HG02852 (cell line): ENCODE measurements at regions not wholly inside any gene's neighbourhood (a gene's known extent, or its start where the extent isn't known, plus 50 kb on each side); places are given as distances from the start of the nearest gene placed in this dataset.
"Not testable (repeated sequence)": the region's sequence is repeated elsewhere in the genome, so short reads cannot be mapped to it uniquely, and the experiment has no call there.

ENCODE experiments used
- ATAC-seq: cut with Tn5 transposase; IDR thresholded peaks from one replicate; pipeline ENCODE4 v1.9.1; 2021; ENCODE audit warnings: mild to moderate bottlenecking, moderate library complexity; ENCODE audit not compliant: unreplicated experiment

GRCh38 chr15:98315971-98316370 lies 332.4 kb upstream of the IGF1R start:
- ATAC-seq: no peak

GRCh38 chr15:98321896-98322295 lies 326.4 kb upstream of the IGF1R start:
- no peak for ATAC-seq

DNA sequence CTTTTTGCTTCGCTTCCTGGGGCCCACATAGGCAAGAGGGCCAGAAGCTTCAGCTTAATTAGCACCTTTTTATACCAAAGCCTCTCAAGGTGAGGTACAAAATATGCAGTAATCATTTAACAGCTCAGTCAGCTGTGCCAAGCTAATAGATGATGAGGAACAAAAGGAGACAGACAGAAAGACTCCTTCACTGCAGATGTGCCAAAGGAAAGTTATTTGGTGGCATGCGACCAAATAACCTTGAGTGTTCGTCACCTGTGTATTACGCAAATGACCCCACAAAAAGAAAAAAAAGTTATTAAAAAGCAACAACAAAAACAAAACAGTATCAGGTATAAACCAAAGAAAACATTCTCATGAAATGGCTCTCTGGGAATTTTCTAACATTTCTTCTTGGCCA lies 325.8 kb upstream of the IGF1R start:
- no peak for ATAC-seq

- no peak for ATAC-seq
Measured at GRCh38 chr15:98324341-98324970, 323.9 kb upstream of the IGF1R start.

- ATAC-seq: no peak
Measured at GRCh38 chr15:98326804-98327203, 321.5 kb upstream of the IGF1R start.

- ATAC-seq: no peak
Measured at GRCh38 chr15:98330258-98330657, 318.1 kb upstream of the IGF1R start.

- ATAC-seq: no peak
Measured at GRCh38 chr15:98330692-98331435, 317.5 kb upstream of the IGF1R start.

DNA sequence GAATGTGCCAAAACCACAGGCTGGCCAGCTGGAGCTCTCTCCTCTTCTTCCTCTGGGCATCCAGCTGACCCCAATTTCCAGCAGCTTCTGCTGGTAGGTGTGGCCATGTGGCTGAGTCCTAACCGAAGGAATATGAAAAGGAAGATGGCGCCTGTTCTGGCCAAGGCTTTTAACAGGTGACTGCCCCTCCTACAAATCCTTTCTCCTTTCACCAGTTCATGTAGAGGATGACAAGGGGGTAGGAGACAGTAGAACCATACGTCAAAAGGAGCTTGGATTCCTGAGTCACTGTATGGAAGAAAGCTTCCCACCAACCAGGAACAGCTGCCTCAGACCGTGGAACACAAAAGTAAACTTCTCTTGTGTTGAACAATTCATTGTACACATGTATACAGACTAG lies 316.7 kb upstream of the IGF1R start:
- ATAC-seq: no peak

DNA sequence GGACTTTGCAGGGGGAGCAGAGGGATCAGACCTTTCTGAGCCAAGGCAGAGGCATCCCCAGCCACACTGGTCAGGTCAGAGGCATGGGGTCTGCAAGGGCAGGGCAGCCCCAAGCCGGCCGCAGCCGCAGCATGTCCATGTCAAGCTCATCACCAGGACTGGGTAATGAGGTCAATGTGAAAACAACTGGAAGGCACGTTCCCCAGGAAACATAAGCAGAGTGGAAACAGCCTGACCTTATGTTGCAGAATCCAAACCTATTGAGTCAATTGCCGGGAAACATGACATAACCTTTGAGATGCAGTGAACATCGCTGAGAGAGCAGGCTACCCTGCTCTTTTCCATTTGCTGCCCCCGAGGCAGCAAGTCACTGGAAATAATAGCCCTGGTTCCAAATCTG lies 315.1 kb upstream of the IGF1R start:
- ATAC-seq: no peak

GRCh38 chr15:98342911-98343310 lies 305.4 kb upstream of the IGF1R start:
- ATAC-seq: no peak

GRCh38 chr15:98344591-98344990 lies 303.7 kb upstream of the IGF1R start:
- ATAC-seq: no peak

- no peak for ATAC-seq
Measured at GRCh38 chr15:98347001-98347400, 301.3 kb upstream of the IGF1R start.

GRCh38 chr15:98347866-98348265 lies 300.5 kb upstream of the IGF1R start:
- no peak for ATAC-seq

- no peak for ATAC-seq
Measured at GRCh38 chr15:98350276-98350675, 298.1 kb upstream of the IGF1R start.

- not testable (repeated sequence) for ATAC-seq
Measured at GRCh38 chr15:98358274-98358673, 290.1 kb upstream of the IGF1R start.

- ATAC-seq: no peak
Measured at GRCh38 chr15:98358971-98359370, 289.4 kb upstream of the IGF1R start.

- no peak for ATAC-seq
Measured at GRCh38 chr15:98363416-98363815, 284.9 kb upstream of the IGF1R start.

GRCh38 chr15:98363955-98364354 lies 284.4 kb upstream of the IGF1R start:
- no peak for ATAC-seq

DNA sequence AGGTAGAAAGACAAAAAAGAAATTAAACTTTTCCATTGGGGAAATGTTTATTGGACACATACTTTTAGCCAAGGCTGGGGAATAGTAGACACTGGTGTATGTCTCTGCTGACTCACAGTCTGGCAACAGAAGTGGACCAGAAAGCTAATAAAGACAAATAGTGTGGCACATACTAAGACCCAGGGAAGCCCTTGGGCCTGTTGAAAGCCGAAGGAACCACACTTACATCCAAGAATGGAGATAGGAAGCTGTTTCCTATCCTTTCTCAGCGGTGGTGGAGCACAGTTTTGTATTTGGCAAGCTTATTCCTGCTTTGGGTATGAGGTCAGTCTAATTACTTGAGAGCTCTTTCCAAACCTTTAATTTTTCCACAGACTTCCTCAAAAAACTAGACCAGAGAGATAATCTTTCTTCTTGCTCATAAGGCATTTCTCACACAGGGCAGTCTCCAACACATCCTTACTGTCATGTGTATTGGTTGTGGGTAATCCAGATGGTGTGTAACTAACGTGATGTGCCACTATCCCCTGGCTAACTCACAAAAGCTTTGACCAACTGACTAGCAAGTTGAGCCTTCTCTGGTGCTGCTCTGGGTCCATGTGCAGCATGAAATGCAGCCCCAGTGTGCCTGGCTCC lies 279.1 kb upstream of the IGF1R start:
- ATAC-seq: no peak

DNA sequence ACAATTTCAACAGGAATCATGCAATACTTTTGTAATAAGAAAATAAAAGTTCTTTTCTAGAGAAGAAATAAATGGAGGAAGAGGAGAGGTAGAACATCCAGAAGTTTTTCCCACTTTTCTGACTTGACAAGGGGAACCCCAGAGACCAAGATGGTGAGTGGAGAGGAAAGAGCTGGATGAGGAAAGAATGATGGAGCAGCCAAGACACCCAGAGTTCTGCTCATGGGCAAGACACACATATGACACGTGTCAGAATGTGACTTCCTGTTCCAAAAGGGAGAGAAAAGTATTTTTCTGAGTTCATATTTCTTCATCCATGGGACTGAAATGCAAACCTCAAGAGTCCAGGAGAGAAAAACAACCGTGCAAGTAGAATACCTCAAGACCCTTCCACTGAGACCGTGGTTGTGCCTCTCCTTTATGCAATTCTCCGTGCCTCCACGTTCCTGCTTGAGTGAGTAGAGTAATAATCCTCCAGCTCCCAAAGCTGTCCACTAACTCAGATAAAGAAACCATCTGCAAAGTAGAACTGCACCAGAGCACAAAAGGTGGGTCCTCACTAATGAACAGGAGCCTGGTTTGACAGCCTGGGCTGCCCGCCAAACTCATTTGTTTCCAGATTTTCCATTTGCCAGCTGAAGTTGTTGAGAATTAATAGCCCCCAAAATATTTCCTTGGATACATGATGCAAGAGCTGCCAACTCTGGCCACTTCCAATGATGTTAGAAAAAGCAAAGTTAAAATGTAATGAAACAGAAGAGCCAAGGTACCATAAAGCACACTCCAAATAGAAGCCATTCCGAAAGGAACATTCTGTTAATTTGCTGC lies 272.6 kb upstream of the IGF1R start:
- ATAC-seq: no peak

GRCh38 chr15:98380721-98381120 lies 267.6 kb upstream of the IGF1R start:
- ATAC-seq: no peak
